Endodermal cell (in vitro differentiated cells): ENCODE measurements at regions not wholly inside any gene's neighbourhood (a gene's known extent, or its start where the extent isn't known, plus 50 kb on each side); places are given as distances from the start of the nearest gene placed in this dataset.

Source experiments
- DNase-seq: peaks from one replicate; pipeline ENCODE4 v3.0.0-alpha.2; 2017
- H3K27ac ChIP-seq: 2 replicates; pipeline ENCODE4 v1.5.1; 2013; ENCODE audit warnings: mild to moderate bottlenecking, low read depth, low read length, moderate library complexity
- H3K27me3 ChIP-seq: 2 replicates; pipeline ENCODE4 v1.6.1; 2013; ENCODE audit warnings: mild to moderate bottlenecking, low read length, moderate library complexity; ENCODE audit not compliant: insufficient read depth, control insufficient read depth, poor library complexity, severe bottlenecking
- H3K36me3 ChIP-seq: 2 replicates; pipeline ENCODE4 v1.7.0; 2013; ENCODE audit warnings: mild to moderate bottlenecking, low read length, moderate library complexity; ENCODE audit not compliant: control insufficient read depth, insufficient read depth
- H3K4me1 ChIP-seq: one replicate; pipeline ENCODE4 v1.7.0; 2013; ENCODE audit warnings: low read length; ENCODE audit not compliant: control insufficient read depth, insufficient read depth
- H3K4me3 ChIP-seq: 2 replicates; pipeline ENCODE4 v1.5.1; 2013; ENCODE audit warnings: mild to moderate bottlenecking, low read length, moderate library complexity
- H3K9ac ChIP-seq: 2 replicates; pipeline ENCODE4 v1.6.1; 2013; ENCODE audit warnings: mild to moderate bottlenecking, low read length, moderate library complexity; ENCODE audit not compliant: poor library complexity, severe bottlenecking; ENCODE audit errors: extremely low read depth
- H3K9me3 ChIP-seq: 2 replicates; pipeline ENCODE4 v1.6.1; 2013; ENCODE audit warnings: mild to moderate bottlenecking, low read length, moderate library complexity; ENCODE audit not compliant: control insufficient read depth
- H3K27ac Mint-ChIP-seq: 2 replicates; pipeline ENCODE4 v1.8.0; 2020; ENCODE audit warnings: mixed read lengths
- H3K27me3 Mint-ChIP-seq: 2 replicates; pipeline ENCODE4 v1.8.0; 2021; ENCODE audit warnings: mild to moderate bottlenecking, mixed read lengths; ENCODE audit not compliant: insufficient read depth
- H3K36me3 Mint-ChIP-seq: 2 replicates; pipeline ENCODE4 v1.8.0; 2020; ENCODE audit warnings: low read depth, mixed read lengths
- H3K4me1 Mint-ChIP-seq: 2 replicates; pipeline ENCODE4 v1.8.0; 2020; ENCODE audit warnings: mixed read lengths
- H3K4me3 Mint-ChIP-seq: 2 replicates; pipeline ENCODE4 v1.8.0; 2020; ENCODE audit warnings: mild to moderate bottlenecking, moderate library complexity, mixed read lengths
- H3K9me3 Mint-ChIP-seq: 2 replicates; pipeline ENCODE4 v1.8.0; 2020; ENCODE audit warnings: mild to moderate bottlenecking, mixed read lengths
- WGBS, 2 experiments: methylation state at CpG; one replicate each; pipeline versions ENCODE4 v1.1.5 to v1.1.7; 2013; ENCODE audit warnings: missing lambda C conversion rate in 2 of 2, mixed read lengths in 1 of 2; ENCODE audit not compliant: insufficient coverage in 1 of 2, insufficient read length in 1 of 2; 5-methylcytosine and 5-hydroxymethylcytosine counted together
- TF ChIP-seq, protein P1 (sequence below): fragments of 200-600 bp; sonication (generic); conservative IDR thresholded peaks from 2 replicates; pipeline ENCODE4 v1.5.0; 2021; ENCODE audit warnings: antibody characterized with exemption, mild to moderate bottlenecking

DNA sequence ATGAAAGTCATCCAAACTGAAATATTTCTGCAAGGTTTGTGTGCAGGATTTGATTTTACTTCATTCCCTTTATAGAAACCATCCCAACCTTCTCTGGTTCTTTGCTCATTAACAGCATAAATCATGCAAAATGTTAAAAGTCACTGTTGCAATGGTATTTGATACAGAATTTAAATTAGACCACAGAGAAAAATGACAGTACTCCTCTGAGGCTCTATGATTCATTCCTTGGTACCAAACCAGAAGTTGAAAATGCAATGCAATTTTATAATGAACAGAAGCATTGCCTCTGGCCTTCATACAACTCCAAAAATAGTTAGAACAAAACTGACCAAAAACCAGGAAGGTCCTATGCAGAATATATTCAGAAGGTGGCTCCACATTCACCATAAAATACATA lies 607.1 kb downstream of the TLE1 start:
- no peaks in the 10 kb centered on the region for H3K36me3 Mint-ChIP-seq

DNA sequence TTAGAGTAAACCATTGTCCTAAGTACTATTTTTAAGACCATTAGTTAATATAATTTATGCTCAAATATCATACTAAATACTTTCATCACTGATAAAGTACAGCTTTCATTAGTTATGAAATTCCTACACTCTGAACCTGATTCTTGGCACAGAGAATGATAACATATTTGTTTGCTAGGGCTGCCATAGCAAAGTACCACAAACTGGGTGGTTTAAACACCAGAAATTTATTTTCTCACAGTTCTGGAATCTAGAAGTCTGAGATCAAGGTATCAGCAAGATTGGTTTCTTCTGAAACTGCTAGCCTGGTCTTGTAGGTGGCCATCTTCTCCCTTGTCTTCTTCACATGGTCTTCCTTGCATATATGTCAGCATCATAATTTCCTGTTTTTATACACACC lies 608.4 kb downstream of the TLE1 start:
- no peak for DNase-seq
- H3K4me3 ChIP-seq = no peak overlapping the region
- Mint-ChIP-seq H3K9me3 (no peaks in the 10 kb centered on the region), H3K27me3 (no peaks in the 10 kb centered on the region), H3K36me3 (no peaks in the 10 kb centered on the region), H3K4me1 (peaks cover 13% of the 10 kb centered on the region), H3K27ac (no peak overlapping the region), H3K4me3 (no peak overlapping the region)
- no peak overlapping the region for H3K9ac ChIP-seq
- TF ChIP-seq, protein P1, sequence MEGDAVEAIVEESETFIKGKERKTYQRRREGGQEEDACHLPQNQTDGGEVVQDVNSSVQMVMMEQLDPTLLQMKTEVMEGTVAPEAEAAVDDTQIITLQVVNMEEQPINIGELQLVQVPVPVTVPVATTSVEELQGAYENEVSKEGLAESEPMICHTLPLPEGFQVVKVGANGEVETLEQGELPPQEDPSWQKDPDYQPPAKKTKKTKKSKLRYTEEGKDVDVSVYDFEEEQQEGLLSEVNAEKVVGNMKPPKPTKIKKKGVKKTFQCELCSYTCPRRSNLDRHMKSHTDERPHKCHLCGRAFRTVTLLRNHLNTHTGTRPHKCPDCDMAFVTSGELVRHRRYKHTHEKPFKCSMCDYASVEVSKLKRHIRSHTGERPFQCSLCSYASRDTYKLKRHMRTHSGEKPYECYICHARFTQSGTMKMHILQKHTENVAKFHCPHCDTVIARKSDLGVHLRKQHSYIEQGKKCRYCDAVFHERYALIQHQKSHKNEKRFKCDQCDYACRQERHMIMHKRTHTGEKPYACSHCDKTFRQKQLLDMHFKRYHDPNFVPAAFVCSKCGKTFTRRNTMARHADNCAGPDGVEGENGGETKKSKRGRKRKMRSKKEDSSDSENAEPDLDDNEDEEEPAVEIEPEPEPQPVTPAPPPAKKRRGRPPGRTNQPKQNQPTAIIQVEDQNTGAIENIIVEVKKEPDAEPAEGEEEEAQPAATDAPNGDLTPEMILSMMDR = no peak
- H3K36me3 ChIP-seq = no peaks in the 10 kb centered on the region
- H3K9me3 ChIP-seq = no peaks in the 10 kb centered on the region
- H3K27ac ChIP-seq = no peak overlapping the region
- H3K27me3 ChIP-seq = no peaks in the 10 kb centered on the region
- peaks cover 8% of the 10 kb centered on the region for H3K4me1 ChIP-seq

More for the DNA sequence above, 607.1 kb downstream of the TLE1 start:
- Mint-ChIP-seq H3K9me3 (no peaks in the 10 kb centered on the region), H3K4me3 (no peak overlapping the region), H3K27me3 (no peaks in the 10 kb centered on the region), H3K4me1 (peaks cover 20% of the 10 kb centered on the region), H3K27ac (no peak overlapping the region)
- Histone ChIP-seq H3K27ac (no peak overlapping the region), H3K9ac (no peak overlapping the region), H3K4me1 (peaks cover 10% of the 10 kb centered on the region), H3K36me3 (no peaks in the 10 kb centered on the region), H3K27me3 (no peaks in the 10 kb centered on the region), H3K4me3 (no peak overlapping the region), H3K9me3 (no peaks in the 10 kb centered on the region)
- no peak for DNase-seq
- TF ChIP-seq, protein P1 = no peak

DNA sequence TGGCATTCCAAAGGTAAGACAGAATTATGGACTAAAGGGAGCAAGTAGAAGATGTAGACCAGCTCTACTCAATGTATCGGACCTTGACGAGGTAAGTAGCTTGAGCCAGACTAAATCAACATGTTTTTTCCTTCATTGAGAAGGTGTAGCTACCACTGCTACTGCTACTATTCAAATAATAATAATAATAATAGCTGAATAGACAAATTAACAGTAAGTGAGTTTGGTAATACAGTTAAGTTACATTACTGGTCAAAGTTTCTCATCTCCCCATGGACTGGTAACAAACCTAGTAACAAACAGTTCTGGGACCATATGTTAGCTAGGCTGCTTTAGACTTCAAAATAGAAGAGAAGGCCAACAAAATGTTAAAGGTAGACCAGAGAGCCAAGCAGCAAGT lies 609.2 kb downstream of the TLE1 start:
- no peak overlapping the region for H3K27ac Mint-ChIP-seq
- Histone ChIP-seq H3K9me3 (no peaks in the 10 kb centered on the region), H3K27ac (no peak overlapping the region), H3K4me1 (peaks cover 9% of the 10 kb centered on the region), H3K27me3 (no peaks in the 10 kb centered on the region), H3K9ac (no peak overlapping the region), H3K36me3 (no peaks in the 10 kb centered on the region), H3K4me3 (no peak overlapping the region)
- DNase-seq = no peak
- no peaks in the 10 kb centered on the region for H3K27me3 Mint-ChIP-seq
- TF ChIP-seq, protein P1 = no peak
- 100% methylated on average over 2 of the region's 2 CpGs; no CpG with 5 or more reads in 1 of the 2 experiments for WGBS, 2 experiments
- H3K9me3 Mint-ChIP-seq = no peaks in the 10 kb centered on the region
- H3K4me3 Mint-ChIP-seq = no peak overlapping the region
- H3K36me3 Mint-ChIP-seq = no peaks in the 10 kb centered on the region
- peaks cover 9% of the 10 kb centered on the region for H3K4me1 Mint-ChIP-seq
